ENCODE measurements at regions not wholly inside any gene's neighbourhood (a gene's known extent, or its start where the extent isn't known, plus 50 kb on each side); places are given as distances from the start of the nearest gene placed in this dataset.

GRCh38 chr6:47890326-47890875 is 108.6 kb downstream of the OPN5 start:
- Histone ChIP-seq H3K79me2 (ENCODE audit: low read length) (no peaks in the 10 kb centered on the region), H3K9ac (ENCODE audit: low read length) (no peak overlapping the region), H3K4me3 (ENCODE audit: low read length) (no peak overlapping the region), H2AFZ (ENCODE audit: low read depth, low read length) (no peak overlapping the region), H3K9me3 (ENCODE audit: insufficient read depth, low read length) (no peaks in the 10 kb centered on the region), H3K4me2 (ENCODE audit: low read length) (no peak overlapping the region), H4K20me1 (ENCODE audit: insufficient read depth, low read length) (no peaks in the 10 kb centered on the region), H3K36me3 (replicated peaks; ENCODE audit: low read depth, low read length) (no peaks in the 10 kb centered on the region), H3K27me3 (ENCODE audit: low read depth, low read length) (no peaks in the 10 kb centered on the region), H3K27ac (ENCODE audit: low read length) (no peak overlapping the region), H3K4me1 (ENCODE audit: low read length) (no peaks in the 10 kb centered on the region)
- TF ChIP-seq, protein P1, sequence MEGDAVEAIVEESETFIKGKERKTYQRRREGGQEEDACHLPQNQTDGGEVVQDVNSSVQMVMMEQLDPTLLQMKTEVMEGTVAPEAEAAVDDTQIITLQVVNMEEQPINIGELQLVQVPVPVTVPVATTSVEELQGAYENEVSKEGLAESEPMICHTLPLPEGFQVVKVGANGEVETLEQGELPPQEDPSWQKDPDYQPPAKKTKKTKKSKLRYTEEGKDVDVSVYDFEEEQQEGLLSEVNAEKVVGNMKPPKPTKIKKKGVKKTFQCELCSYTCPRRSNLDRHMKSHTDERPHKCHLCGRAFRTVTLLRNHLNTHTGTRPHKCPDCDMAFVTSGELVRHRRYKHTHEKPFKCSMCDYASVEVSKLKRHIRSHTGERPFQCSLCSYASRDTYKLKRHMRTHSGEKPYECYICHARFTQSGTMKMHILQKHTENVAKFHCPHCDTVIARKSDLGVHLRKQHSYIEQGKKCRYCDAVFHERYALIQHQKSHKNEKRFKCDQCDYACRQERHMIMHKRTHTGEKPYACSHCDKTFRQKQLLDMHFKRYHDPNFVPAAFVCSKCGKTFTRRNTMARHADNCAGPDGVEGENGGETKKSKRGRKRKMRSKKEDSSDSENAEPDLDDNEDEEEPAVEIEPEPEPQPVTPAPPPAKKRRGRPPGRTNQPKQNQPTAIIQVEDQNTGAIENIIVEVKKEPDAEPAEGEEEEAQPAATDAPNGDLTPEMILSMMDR (IDR thresholded peaks at IDR 0.05; ENCODE audit: low read depth, low read length) = no peak
- no peak for TF ChIP-seq EZH2phosphoT487 (IDR thresholded peaks at IDR 0.05; ENCODE audit: low read depth)

- Histone ChIP-seq H3K4me2 (ENCODE audit: low read length) (no peak overlapping the region), H3K27me3 (ENCODE audit: low read depth, low read length) (no peaks in the 10 kb centered on the region), H3K9ac (ENCODE audit: low read length) (no peak overlapping the region), H3K79me2 (ENCODE audit: low read length) (no peaks in the 10 kb centered on the region), H3K36me3 (replicated peaks; ENCODE audit: low read depth, low read length) (no peaks in the 10 kb centered on the region), H3K27ac (ENCODE audit: low read length) (no peak overlapping the region), H3K4me3 (ENCODE audit: low read length) (no peak overlapping the region), H2AFZ (ENCODE audit: low read depth, low read length) (no peak overlapping the region), H3K4me1 (ENCODE audit: low read length) (no peaks in the 10 kb centered on the region), H3K9me3 (ENCODE audit: insufficient read depth, low read length) (no peaks in the 10 kb centered on the region), H4K20me1 (ENCODE audit: insufficient read depth, low read length) (no peaks in the 10 kb centered on the region)
- TF ChIP-seq EZH2phosphoT487 (IDR thresholded peaks at IDR 0.05; ENCODE audit: low read depth) = no peak
- TF ChIP-seq, protein P1 (IDR thresholded peaks at IDR 0.05; ENCODE audit: low read depth, low read length) = no peak
These were observed 97.2 kb downstream of the OPN5 start for GRCh38 chr6:47879015-47879414.

Measured in OCI-LY3 (cell line).